ENCODE measurements at regions not wholly inside any gene's neighbourhood (a gene's known extent, or its start where the extent isn't known, plus 50 kb on each side); places are given as distances from the start of the nearest gene placed in this dataset.

DNA sequence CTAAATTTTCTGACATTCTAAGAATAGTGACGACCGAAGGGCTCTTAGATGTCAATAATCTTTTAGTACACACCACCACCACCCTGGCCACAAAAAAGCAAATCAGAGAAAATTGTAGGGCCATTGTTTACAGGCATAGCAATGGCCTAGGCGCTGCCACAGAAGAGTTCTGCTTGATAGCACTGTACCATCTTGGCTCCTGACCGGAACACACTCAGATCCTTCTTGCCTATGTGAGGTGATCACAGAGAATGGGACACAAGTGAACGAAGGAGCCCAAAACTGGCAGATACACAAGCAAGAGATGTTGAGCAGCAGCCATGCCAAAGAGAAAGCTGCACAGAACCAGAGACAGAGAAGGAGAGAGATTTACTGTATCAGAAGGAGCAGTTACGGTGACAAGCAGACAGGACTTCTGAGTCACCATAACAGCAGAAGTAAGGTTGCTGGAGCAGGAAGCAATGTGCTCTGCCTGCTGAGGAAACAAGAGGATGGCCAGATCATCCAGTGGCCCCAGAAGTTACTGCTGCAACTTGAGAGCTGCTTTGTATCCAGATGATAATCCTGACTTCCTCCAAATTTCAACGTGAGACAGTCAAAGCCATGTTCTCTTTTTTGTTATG lies 105.2 kb downstream of the SLITRK6 start:
- Histone ChIP-seq H3K4me2 (ENCODE audit: low read depth, low read length, poor library complexity, severe bottlenecking) (peak overlapping the region; percentile 48), H4K20me1 (ENCODE audit: insufficient read depth, low read length, poor library complexity, severe bottlenecking) (no peaks in the 10 kb centered on the region), H3K9me3 (ENCODE audit: insufficient read depth, low read depth, low read length) (peaks cover 7% of the 10 kb centered on the region; the same call in 1 of the 2 replicates), H3K9ac (ENCODE audit: low read depth, low read length, poor library complexity, severe bottlenecking) (no peak overlapping the region), H3F3A (ENCODE audit: low read depth) (peaks cover 9% of the 10 kb centered on the region; the same call in 1 of the 2 replicates), H3K27me3 (ENCODE audit: insufficient read depth, low read length, poor library complexity, severe bottlenecking) (no peaks in the 10 kb centered on the region), H3K4me3 (ENCODE audit: low read length, poor library complexity, severe bottlenecking) (peak overlapping the region; percentile 15), H3K36me3 (ENCODE audit: insufficient read depth, low read length) (no peaks in the 10 kb centered on the region), H3K79me2 (ENCODE audit: insufficient read depth, low read length) (no peaks in the 10 kb centered on the region), H3K9me2 (replicated peaks; ENCODE audit: low read depth, low read length) (no peaks in the 10 kb centered on the region), H2AFZ (ENCODE audit: low read length) (peak overlapping the region; percentile 79), H3K4me1 (ENCODE audit: insufficient read depth, low read length, poor library complexity, severe bottlenecking) (peaks cover 24% of the 10 kb centered on the region)
- no peak for TF ChIP-seq EZH2phosphoT487 (IDR thresholded peaks at IDR 0.05; ENCODE audit: borderline replicate concordance)
- TF ChIP-seq, protein P1, sequence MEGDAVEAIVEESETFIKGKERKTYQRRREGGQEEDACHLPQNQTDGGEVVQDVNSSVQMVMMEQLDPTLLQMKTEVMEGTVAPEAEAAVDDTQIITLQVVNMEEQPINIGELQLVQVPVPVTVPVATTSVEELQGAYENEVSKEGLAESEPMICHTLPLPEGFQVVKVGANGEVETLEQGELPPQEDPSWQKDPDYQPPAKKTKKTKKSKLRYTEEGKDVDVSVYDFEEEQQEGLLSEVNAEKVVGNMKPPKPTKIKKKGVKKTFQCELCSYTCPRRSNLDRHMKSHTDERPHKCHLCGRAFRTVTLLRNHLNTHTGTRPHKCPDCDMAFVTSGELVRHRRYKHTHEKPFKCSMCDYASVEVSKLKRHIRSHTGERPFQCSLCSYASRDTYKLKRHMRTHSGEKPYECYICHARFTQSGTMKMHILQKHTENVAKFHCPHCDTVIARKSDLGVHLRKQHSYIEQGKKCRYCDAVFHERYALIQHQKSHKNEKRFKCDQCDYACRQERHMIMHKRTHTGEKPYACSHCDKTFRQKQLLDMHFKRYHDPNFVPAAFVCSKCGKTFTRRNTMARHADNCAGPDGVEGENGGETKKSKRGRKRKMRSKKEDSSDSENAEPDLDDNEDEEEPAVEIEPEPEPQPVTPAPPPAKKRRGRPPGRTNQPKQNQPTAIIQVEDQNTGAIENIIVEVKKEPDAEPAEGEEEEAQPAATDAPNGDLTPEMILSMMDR (conservative IDR thresholded peaks at IDR 0.05; ENCODE audit: low read length) = no peak

DNA sequence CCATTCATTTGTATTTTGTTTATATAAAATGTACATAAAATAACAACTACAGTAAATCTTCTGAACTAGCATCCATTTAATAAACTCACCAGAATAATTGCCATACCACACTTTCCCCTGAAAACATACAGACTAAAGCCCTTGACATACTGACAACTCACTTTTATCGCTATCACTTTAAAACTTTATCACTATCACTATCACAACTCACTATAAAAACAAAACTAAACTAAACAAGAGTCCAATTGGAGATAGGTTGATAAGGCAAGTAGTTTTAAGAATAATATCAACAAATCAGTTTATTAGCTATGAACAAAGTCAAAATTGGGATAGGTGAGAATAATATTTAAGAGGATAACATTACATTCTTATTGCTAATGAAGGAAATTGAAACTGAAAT lies 108.9 kb downstream of the SLITRK6 start:
- no peak overlapping the region for H3K4me2 ChIP-seq (ENCODE audit: low read depth, low read length, poor library complexity, severe bottlenecking)
- no peaks in the 10 kb centered on the region for H4K20me1 ChIP-seq (ENCODE audit: insufficient read depth, low read length, poor library complexity, severe bottlenecking)
- no peak overlapping the region for H3K4me3 ChIP-seq (ENCODE audit: low read length, poor library complexity, severe bottlenecking)
- TF ChIP-seq, protein P1 (conservative IDR thresholded peaks at IDR 0.05; ENCODE audit: low read length) = no peak
- no peak for TF ChIP-seq EZH2phosphoT487 (IDR thresholded peaks at IDR 0.05; ENCODE audit: borderline replicate concordance)
- H3K27me3 ChIP-seq (ENCODE audit: insufficient read depth, low read length, poor library complexity, severe bottlenecking) = no peaks in the 10 kb centered on the region
- H3K4me1 ChIP-seq (ENCODE audit: insufficient read depth, low read length, poor library complexity, severe bottlenecking) = peaks cover 15% of the 10 kb centered on the region
- no peaks in the 10 kb centered on the region for H3K36me3 ChIP-seq (ENCODE audit: insufficient read depth, low read length)
- H3K9me2 ChIP-seq (replicated peaks; ENCODE audit: low read depth, low read length) = no peaks in the 10 kb centered on the region
- no peak overlapping the region for H2AFZ ChIP-seq (ENCODE audit: low read length)
- no peak overlapping the region for H3K9ac ChIP-seq (ENCODE audit: low read depth, low read length, poor library complexity, severe bottlenecking)
- H3K9me3 ChIP-seq (ENCODE audit: insufficient read depth, low read depth, low read length) = no peaks in the 10 kb centered on the region
- H3F3A ChIP-seq (ENCODE audit: low read depth) = peaks cover 8% of the 10 kb centered on the region; the same call in 1 of the 2 replicates
- H3K79me2 ChIP-seq (ENCODE audit: insufficient read depth, low read length) = no peaks in the 10 kb centered on the region

DNA sequence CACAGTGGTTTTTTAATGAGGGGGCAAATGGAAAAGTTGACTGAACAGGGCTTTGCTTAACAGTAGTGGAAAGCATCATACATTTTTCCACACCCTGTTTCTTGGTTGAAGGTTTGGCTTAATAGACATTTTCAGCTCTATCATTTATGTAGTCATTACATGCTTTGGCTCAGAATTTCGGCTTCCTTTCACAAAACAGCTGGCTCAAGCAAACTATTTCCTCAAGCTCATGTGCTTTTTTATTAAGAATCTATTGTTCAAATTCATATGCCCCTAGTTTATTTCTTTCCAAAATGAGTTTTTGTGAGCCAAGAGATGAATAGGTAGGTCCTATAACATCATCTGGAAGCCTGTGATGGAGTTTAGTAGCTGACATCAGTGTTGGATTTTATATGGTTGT lies 113.8 kb downstream of the SLITRK6 start:
- H3K4me3 ChIP-seq (ENCODE audit: low read length, poor library complexity, severe bottlenecking) = no peak overlapping the region
- H3K9ac ChIP-seq (ENCODE audit: low read depth, low read length, poor library complexity, severe bottlenecking) = no peak overlapping the region
- no peak for TF ChIP-seq EZH2phosphoT487 (IDR thresholded peaks at IDR 0.05; ENCODE audit: borderline replicate concordance)
- TF ChIP-seq, protein P1 (conservative IDR thresholded peaks at IDR 0.05; ENCODE audit: low read length) = no peak
- H4K20me1 ChIP-seq (ENCODE audit: insufficient read depth, low read length, poor library complexity, severe bottlenecking) = no peaks in the 10 kb centered on the region
- H3K9me3 ChIP-seq (ENCODE audit: insufficient read depth, low read depth, low read length) = no peaks in the 10 kb centered on the region
- no peaks in the 10 kb centered on the region for H3K9me2 ChIP-seq (replicated peaks; ENCODE audit: low read depth, low read length)
- H3K4me1 ChIP-seq (ENCODE audit: insufficient read depth, low read length, poor library complexity, severe bottlenecking) = no peaks in the 10 kb centered on the region
- H3K4me2 ChIP-seq (ENCODE audit: low read depth, low read length, poor library complexity, severe bottlenecking) = no peak overlapping the region
- no peaks in the 10 kb centered on the region for H3F3A ChIP-seq (ENCODE audit: low read depth)
- no peaks in the 10 kb centered on the region for H3K27me3 ChIP-seq (ENCODE audit: insufficient read depth, low read length, poor library complexity, severe bottlenecking)
- H2AFZ ChIP-seq (ENCODE audit: low read length) = no peak overlapping the region
- no peaks in the 10 kb centered on the region for H3K36me3 ChIP-seq (ENCODE audit: insufficient read depth, low read length)
- no peaks in the 10 kb centered on the region for H3K79me2 ChIP-seq (ENCODE audit: insufficient read depth, low read length)
